ENCODE measurements at regions not wholly inside any gene's neighbourhood (a gene's known extent, or its start where the extent isn't known, plus 50 kb on each side); places are given as distances from the start of the nearest gene placed in this dataset.

- TF ChIP-seq TAF1 (conservative IDR thresholded peaks at IDR 0.05), result no peak
- no peak for TF ChIP-seq RAD21 (IDR thresholded peaks at IDR 0.05)
- TF ChIP-seq NR2F2 (IDR thresholded peaks at IDR 0.05), result no peak
- TF ChIP-seq CTCF (IDR thresholded peaks at IDR 0.05; ENCODE audit: low read depth, low read length, missing input control), result no peak
- TF ChIP-seq MAX (IDR thresholded peaks at IDR 0.05), result no peak
- TF ChIP-seq EGR1 (IDR thresholded peaks at IDR 0.05; ENCODE audit: low read depth in 2 of 2), result no peak
Observed at GRCh38 chr7:68955656-68956055, 642.6 kb upstream of the AUTS2 start.
